MM.1S (cell line): ENCODE measurements at regions not wholly inside any gene's neighbourhood (a gene's known extent, or its start where the extent isn't known, plus 50 kb on each side); places are given as distances from the start of the nearest gene placed in this dataset.

Experiments used
- DNase-seq: peaks from one replicate; pipeline ENCODE4 v3.0.0-alpha.2; 2015
- H2AFZ ChIP-seq: fragments of 300-600 bp; sonication (generic); 2 replicates; pipeline ENCODE4 v1.6.0; 2016; ENCODE audit warnings: antibody characterized with exemption, low read length
- H3F3A ChIP-seq: fragments of 300-600 bp; sonication (generic); 2 replicates; pipeline ENCODE4 v1.6.1; 2016; ENCODE audit warnings: mild to moderate bottlenecking, antibody characterized with exemption, low read length, moderate library complexity, mixed read lengths; ENCODE audit not compliant: insufficient read depth
- H3K27ac ChIP-seq: fragments of 300-600 bp; sonication (generic); 2 replicates; pipeline ENCODE4 v1.5.1; 2016; ENCODE audit warnings: mild to moderate bottlenecking, low read length
- H3K27me3 ChIP-seq: fragments of 300-600 bp; sonication (generic); replicated peaks from 2 replicates; pipeline ENCODE4 v1.6.0; 2016; ENCODE audit warnings: low read length; ENCODE audit not compliant: insufficient read depth
- H3K36me3 ChIP-seq: fragments of 300-600 bp; sonication (generic); replicated peaks from 2 replicates; pipeline ENCODE4 v1.6.1; 2016; ENCODE audit warnings: mild to moderate bottlenecking, low read length, mixed read lengths; ENCODE audit not compliant: insufficient read depth
- H3K4me1 ChIP-seq: fragments of 300-600 bp; sonication (generic); 2 replicates; pipeline ENCODE4 v1.6.1; 2016; ENCODE audit warnings: low read length, mixed read lengths
- H3K4me2 ChIP-seq: fragments of 300-600 bp; sonication (generic); 2 replicates; pipeline ENCODE4 v1.6.0; 2016; ENCODE audit warnings: low read depth, low read length
- H3K4me3 ChIP-seq: fragments of 300-600 bp; sonication (generic); 2 replicates; pipeline ENCODE4 v1.5.1; 2016; ENCODE audit warnings: low read length, mixed read lengths
- H3K79me2 ChIP-seq: fragments of 300-600 bp; sonication (generic); 2 replicates; pipeline ENCODE4 v1.6.1; 2016; ENCODE audit warnings: mixed run types, low read length, mixed read lengths
- H3K9ac ChIP-seq: fragments of 300-600 bp; sonication (generic); 2 replicates; pipeline ENCODE4 v1.6.1; 2016; ENCODE audit warnings: low read length, mixed read lengths
- H3K9me2 ChIP-seq: fragments of 300-600 bp; sonication (generic); replicated peaks from 2 replicates; pipeline ENCODE4 v1.6.1; 2016; ENCODE audit warnings: mild to moderate bottlenecking, low read length, mixed read lengths; ENCODE audit not compliant: insufficient read depth
- H3K9me3 ChIP-seq: fragments of 300-600 bp; sonication (generic); replicated peaks from 2 replicates; pipeline ENCODE4 v1.6.1; 2016; ENCODE audit warnings: mild to moderate bottlenecking, low read length, mixed read lengths; ENCODE audit not compliant: insufficient read depth
- H4K20me1 ChIP-seq: fragments of 300-600 bp; sonication (generic); 2 replicates; pipeline ENCODE4 v1.6.1; 2016; ENCODE audit warnings: mild to moderate bottlenecking, low read length, moderate library complexity, mixed read lengths; ENCODE audit not compliant: insufficient read depth
- EZH2 ChIP-seq: fragments of 300-600 bp; sonication (generic); optimal IDR thresholded peaks from 2 replicates; pipeline ENCODE3; 2017; ENCODE audit warnings: low read depth, mild to moderate bottlenecking, antibody characterized with exemption, low read length, mixed read lengths
- EZH2phosphoT487 ChIP-seq: fragments of 300-600 bp; sonication (generic); IDR thresholded peaks from 2 replicates; pipeline ENCODE4 v1.6.1; 2018; ENCODE audit warnings: antibody characterized with exemption, low read length
- TF ChIP-seq, protein P1 (sequence below): fragments of 300-600 bp; sonication (generic); IDR thresholded peaks from 2 replicates; pipeline ENCODE4 v1.5.1; 2016; ENCODE audit warnings: antibody characterized with exemption, low read length, mixed read lengths

- Histone ChIP-seq H3K79me2 (no peaks in the 10 kb centered on the region), H4K20me1 (no peaks in the 10 kb centered on the region), H3K27ac (no peak overlapping the region), H3F3A (no peaks in the 10 kb centered on the region), H2AFZ (no peak overlapping the region), H3K9ac (no peak overlapping the region), H3K9me2 (no peaks in the 10 kb centered on the region), H3K27me3 (no peaks in the 10 kb centered on the region), H3K36me3 (no peaks in the 10 kb centered on the region), H3K4me2 (no peak overlapping the region), H3K4me1 (no peaks in the 10 kb centered on the region), H3K4me3 (no peak overlapping the region), H3K9me3 (no peaks in the 10 kb centered on the region)
- TF ChIP-seq EZH2 (no peak), EZH2phosphoT487 (no peak)
- TF ChIP-seq, protein P1, sequence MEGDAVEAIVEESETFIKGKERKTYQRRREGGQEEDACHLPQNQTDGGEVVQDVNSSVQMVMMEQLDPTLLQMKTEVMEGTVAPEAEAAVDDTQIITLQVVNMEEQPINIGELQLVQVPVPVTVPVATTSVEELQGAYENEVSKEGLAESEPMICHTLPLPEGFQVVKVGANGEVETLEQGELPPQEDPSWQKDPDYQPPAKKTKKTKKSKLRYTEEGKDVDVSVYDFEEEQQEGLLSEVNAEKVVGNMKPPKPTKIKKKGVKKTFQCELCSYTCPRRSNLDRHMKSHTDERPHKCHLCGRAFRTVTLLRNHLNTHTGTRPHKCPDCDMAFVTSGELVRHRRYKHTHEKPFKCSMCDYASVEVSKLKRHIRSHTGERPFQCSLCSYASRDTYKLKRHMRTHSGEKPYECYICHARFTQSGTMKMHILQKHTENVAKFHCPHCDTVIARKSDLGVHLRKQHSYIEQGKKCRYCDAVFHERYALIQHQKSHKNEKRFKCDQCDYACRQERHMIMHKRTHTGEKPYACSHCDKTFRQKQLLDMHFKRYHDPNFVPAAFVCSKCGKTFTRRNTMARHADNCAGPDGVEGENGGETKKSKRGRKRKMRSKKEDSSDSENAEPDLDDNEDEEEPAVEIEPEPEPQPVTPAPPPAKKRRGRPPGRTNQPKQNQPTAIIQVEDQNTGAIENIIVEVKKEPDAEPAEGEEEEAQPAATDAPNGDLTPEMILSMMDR = no peak
- no peak for DNase-seq
Observed at GRCh38 chr2:175729049-175729706, 272.9 kb downstream of the LNPK start.

- no peaks in the 10 kb centered on the region for H3K27me3 ChIP-seq
- no peaks in the 10 kb centered on the region for H4K20me1 ChIP-seq
- H3K36me3 ChIP-seq = no peaks in the 10 kb centered on the region
- TF ChIP-seq, protein P1 = no peak
- TF ChIP-seq EZH2 (no peak), EZH2phosphoT487 (no peak)
- no peak overlapping the region for H2AFZ ChIP-seq
- no peaks in the 10 kb centered on the region for H3F3A ChIP-seq
- no peak for DNase-seq
- no peak overlapping the region for H3K4me2 ChIP-seq
- H3K9me2 ChIP-seq = no peaks in the 10 kb centered on the region
- H3K27ac ChIP-seq = no peak overlapping the region
- H3K9me3 ChIP-seq = no peaks in the 10 kb centered on the region
- H3K9ac ChIP-seq = no peak overlapping the region
- no peaks in the 10 kb centered on the region for H3K4me1 ChIP-seq
- H3K4me3 ChIP-seq = no peak overlapping the region
- no peaks in the 10 kb centered on the region for H3K79me2 ChIP-seq
Observed at GRCh38 chr2:175728032-175728431, 274.0 kb downstream of the LNPK start.

- Histone ChIP-seq H3K36me3 (no peaks in the 10 kb centered on the region), H3K27ac (no peak overlapping the region), H2AFZ (no peak overlapping the region), H3K27me3 (no peaks in the 10 kb centered on the region), H3K4me2 (no peak overlapping the region), H3K4me1 (no peaks in the 10 kb centered on the region), H3K9me2 (no peaks in the 10 kb centered on the region), H3F3A (no peaks in the 10 kb centered on the region), H3K4me3 (no peak overlapping the region), H3K9me3 (no peaks in the 10 kb centered on the region), H3K79me2 (no peaks in the 10 kb centered on the region), H4K20me1 (no peaks in the 10 kb centered on the region), H3K9ac (no peak overlapping the region)
- TF ChIP-seq EZH2phosphoT487 (no peak), EZH2 (no peak)
- TF ChIP-seq, protein P1 = no peak
- DNase-seq = no peak
Observed at GRCh38 chr2:175726223-175726622, 275.8 kb downstream of the LNPK start.
